H1 (cell line): ENCODE measurements at regions not wholly inside any gene's neighbourhood (a gene's known extent, or its start where the extent isn't known, plus 50 kb on each side); places are given as distances from the start of the nearest gene placed in this dataset.

Experiments
- EP300 ChIP-seq, 2 experiments: IDR thresholded peaks; 1 replicate in 1 of 2; 2 replicates in 1 of 2; pipeline ENCODE4 v1.6.1; 2011 to 2012; ENCODE audit warnings: low read depth in 2 of 2, low read length in 2 of 2, mild to moderate bottlenecking in 2 of 2, borderline replicate concordance in 1 of 2, inconsistent platforms in 1 of 2, moderate library complexity in 1 of 2
- SP1 ChIP-seq: IDR thresholded peaks from 2 replicates; pipeline ENCODE4 v1.6.1; 2011; ENCODE audit warnings: low read depth, low read length
- YY1 ChIP-seq: IDR thresholded peaks from 2 replicates; pipeline ENCODE4 v1.6.1; 2011; ENCODE audit warnings: low read depth, mild to moderate bottlenecking, low read length
- TF ChIP-seq, protein P1 (sequence below): fragments of 300-600 bp; sonication (generic); IDR thresholded peaks from 2 replicates; pipeline ENCODE4 v1.7.1; 2012; ENCODE audit warnings: low read length, moderate library complexity, mild to moderate bottlenecking, inconsistent platforms; ENCODE audit not compliant: insufficient replicate concordance
- TF ChIP-seq, protein P2 (sequence below): IDR thresholded peaks from 2 replicates; pipeline ENCODE4 v1.6.1; 2011; ENCODE audit warnings: low read length, improper control_type of control experiment

- TF ChIP-seq, protein P1, sequence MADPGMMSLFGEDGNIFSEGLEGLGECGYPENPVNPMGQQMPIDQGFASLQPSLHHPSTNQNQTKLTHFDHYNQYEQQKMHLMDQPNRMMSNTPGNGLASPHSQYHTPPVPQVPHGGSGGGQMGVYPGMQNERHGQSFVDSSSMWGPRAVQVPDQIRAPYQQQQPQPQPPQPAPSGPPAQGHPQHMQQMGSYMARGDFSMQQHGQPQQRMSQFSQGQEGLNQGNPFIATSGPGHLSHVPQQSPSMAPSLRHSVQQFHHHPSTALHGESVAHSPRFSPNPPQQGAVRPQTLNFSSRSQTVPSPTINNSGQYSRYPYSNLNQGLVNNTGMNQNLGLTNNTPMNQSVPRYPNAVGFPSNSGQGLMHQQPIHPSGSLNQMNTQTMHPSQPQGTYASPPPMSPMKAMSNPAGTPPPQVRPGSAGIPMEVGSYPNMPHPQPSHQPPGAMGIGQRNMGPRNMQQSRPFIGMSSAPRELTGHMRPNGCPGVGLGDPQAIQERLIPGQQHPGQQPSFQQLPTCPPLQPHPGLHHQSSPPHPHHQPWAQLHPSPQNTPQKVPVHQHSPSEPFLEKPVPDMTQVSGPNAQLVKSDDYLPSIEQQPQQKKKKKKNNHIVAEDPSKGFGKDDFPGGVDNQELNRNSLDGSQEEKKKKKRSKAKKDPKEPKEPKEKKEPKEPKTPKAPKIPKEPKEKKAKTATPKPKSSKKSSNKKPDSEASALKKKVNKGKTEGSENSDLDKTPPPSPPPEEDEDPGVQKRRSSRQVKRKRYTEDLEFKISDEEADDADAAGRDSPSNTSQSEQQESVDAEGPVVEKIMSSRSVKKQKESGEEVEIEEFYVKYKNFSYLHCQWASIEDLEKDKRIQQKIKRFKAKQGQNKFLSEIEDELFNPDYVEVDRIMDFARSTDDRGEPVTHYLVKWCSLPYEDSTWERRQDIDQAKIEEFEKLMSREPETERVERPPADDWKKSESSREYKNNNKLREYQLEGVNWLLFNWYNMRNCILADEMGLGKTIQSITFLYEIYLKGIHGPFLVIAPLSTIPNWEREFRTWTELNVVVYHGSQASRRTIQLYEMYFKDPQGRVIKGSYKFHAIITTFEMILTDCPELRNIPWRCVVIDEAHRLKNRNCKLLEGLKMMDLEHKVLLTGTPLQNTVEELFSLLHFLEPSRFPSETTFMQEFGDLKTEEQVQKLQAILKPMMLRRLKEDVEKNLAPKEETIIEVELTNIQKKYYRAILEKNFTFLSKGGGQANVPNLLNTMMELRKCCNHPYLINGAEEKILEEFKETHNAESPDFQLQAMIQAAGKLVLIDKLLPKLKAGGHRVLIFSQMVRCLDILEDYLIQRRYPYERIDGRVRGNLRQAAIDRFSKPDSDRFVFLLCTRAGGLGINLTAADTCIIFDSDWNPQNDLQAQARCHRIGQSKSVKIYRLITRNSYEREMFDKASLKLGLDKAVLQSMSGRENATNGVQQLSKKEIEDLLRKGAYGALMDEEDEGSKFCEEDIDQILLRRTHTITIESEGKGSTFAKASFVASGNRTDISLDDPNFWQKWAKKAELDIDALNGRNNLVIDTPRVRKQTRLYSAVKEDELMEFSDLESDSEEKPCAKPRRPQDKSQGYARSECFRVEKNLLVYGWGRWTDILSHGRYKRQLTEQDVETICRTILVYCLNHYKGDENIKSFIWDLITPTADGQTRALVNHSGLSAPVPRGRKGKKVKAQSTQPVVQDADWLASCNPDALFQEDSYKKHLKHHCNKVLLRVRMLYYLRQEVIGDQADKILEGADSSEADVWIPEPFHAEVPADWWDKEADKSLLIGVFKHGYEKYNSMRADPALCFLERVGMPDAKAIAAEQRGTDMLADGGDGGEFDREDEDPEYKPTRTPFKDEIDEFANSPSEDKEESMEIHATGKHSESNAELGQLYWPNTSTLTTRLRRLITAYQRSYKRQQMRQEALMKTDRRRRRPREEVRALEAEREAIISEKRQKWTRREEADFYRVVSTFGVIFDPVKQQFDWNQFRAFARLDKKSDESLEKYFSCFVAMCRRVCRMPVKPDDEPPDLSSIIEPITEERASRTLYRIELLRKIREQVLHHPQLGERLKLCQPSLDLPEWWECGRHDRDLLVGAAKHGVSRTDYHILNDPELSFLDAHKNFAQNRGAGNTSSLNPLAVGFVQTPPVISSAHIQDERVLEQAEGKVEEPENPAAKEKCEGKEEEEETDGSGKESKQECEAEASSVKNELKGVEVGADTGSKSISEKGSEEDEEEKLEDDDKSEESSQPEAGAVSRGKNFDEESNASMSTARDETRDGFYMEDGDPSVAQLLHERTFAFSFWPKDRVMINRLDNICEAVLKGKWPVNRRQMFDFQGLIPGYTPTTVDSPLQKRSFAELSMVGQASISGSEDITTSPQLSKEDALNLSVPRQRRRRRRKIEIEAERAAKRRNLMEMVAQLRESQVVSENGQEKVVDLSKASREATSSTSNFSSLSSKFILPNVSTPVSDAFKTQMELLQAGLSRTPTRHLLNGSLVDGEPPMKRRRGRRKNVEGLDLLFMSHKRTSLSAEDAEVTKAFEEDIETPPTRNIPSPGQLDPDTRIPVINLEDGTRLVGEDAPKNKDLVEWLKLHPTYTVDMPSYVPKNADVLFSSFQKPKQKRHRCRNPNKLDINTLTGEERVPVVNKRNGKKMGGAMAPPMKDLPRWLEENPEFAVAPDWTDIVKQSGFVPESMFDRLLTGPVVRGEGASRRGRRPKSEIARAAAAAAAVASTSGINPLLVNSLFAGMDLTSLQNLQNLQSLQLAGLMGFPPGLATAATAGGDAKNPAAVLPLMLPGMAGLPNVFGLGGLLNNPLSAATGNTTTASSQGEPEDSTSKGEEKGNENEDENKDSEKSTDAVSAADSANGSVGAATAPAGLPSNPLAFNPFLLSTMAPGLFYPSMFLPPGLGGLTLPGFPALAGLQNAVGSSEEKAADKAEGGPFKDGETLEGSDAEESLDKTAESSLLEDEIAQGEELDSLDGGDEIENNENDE, result no peak
- TF ChIP-seq EP300 (IDR thresholded peaks at IDR 0.05; ENCODE audit: borderline replicate concordance in 1 of 2, low read depth in 2 of 2, low read length in 2 of 2) (no peak), YY1 (no peak), SP1 (no peak)
- TF ChIP-seq, protein P2, sequence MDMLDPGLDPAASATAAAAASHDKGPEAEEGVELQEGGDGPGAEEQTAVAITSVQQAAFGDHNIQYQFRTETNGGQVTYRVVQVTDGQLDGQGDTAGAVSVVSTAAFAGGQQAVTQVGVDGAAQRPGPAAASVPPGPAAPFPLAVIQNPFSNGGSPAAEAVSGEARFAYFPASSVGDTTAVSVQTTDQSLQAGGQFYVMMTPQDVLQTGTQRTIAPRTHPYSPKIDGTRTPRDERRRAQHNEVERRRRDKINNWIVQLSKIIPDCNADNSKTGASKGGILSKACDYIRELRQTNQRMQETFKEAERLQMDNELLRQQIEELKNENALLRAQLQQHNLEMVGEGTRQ, result no peak
Observed at GRCh38 chr7:13508586-13508985, 480.9 kb downstream of the ETV1 start (continued).
